ENCODE measurements at regions not wholly inside any gene's neighbourhood (a gene's known extent, or its start where the extent isn't known, plus 50 kb on each side); places are given as distances from the start of the nearest gene placed in this dataset.
"Not testable (repeated sequence)": the region's sequence is repeated elsewhere in the genome, so short reads cannot be mapped to it uniquely, and the experiment has no call there.

GRCh38 chr2:194086129-194086528 is 1570.9 kb upstream of the SLC39A10 start:
- Histone ChIP-seq H3K36me3 (no peaks in the 10 kb centered on the region), H4K20me1 (no peaks in the 10 kb centered on the region), H3K4me3 (no peak overlapping the region), H3K27me3 (no peaks in the 10 kb centered on the region), H3K4me2 (peak overlapping the region in 2 of 11 experiments; percentile 18 to 22; a peak in 2 of 22 replicates), H3K4me1 (peaks cover 0 to 6% (median 0%) of the 10 kb centered on the region in 10 experiments; a peak in 1 of 20 replicates), H3K9me3 (replicated peaks in 1 of 11) (peaks cover 4 to 12% (median 6%) of the 10 kb centered on the region in 11 experiments; a peak in 12 of 22 replicates), H3K9ac (no peak overlapping the region), H3K27ac (no peak overlapping the region)
- no peak for TF ChIP-seq Cebpa-rat (IDR thresholded peaks at IDR 0.05)

- no peak for TF ChIP-seq Cebpa-rat (IDR thresholded peaks at IDR 0.05)
- Histone ChIP-seq H4K20me1 (no peaks in the 10 kb centered on the region), H3K9ac (no peak overlapping the region), H3K27me3 (no peaks in the 10 kb centered on the region), H3K27ac (no peak overlapping the region), H3K4me3 (no peak overlapping the region), H3K9me3 (replicated peaks in 1 of 11) (peaks cover 0 to 8% (median 5%) of the 10 kb centered on the region in 11 experiments; a peak in 9 of 22 replicates), H3K4me1 (no peaks in the 10 kb centered on the region), H3K36me3 (no peaks in the 10 kb centered on the region), H3K4me2 (no peak overlapping the region)
Observed at GRCh38 chr2:194079989-194080388, 1577.0 kb upstream of the SLC39A10 start.

GRCh38 chr2:194077366-194077765 is 1579.7 kb upstream of the SLC39A10 start:
- Histone ChIP-seq H3K4me1 (no peaks in the 10 kb centered on the region), H4K20me1 (no peaks in the 10 kb centered on the region), H3K36me3 (no peaks in the 10 kb centered on the region)

GRCh38 chr2:194062401-194062800 is 1594.6 kb upstream of the SLC39A10 start:
- Histone ChIP-seq H3K4me3 (no peak overlapping the region), H3K4me1 (no peaks in the 10 kb centered on the region), H3K9me3 (replicated peaks in 1 of 11) (peaks cover 0 to 9% (median 7%) of the 10 kb centered on the region in 11 experiments; a peak in 14 of 22 replicates), H3K27me3 (no peaks in the 10 kb centered on the region), H3K4me2 (no peak overlapping the region), H3K9ac (no peak overlapping the region), H3K36me3 (no peaks in the 10 kb centered on the region), H4K20me1 (no peaks in the 10 kb centered on the region), H3K27ac (no peak overlapping the region)
- TF ChIP-seq Cebpa-rat (IDR thresholded peaks at IDR 0.05) = no peak

More at GRCh38 chr2:194077366-194077765, 1579.7 kb upstream of the SLC39A10 start:
- H3K9ac ChIP-seq = no peak overlapping the region
- no peak overlapping the region for H3K4me2 ChIP-seq
- no peaks in the 10 kb centered on the region for H3K9me3 ChIP-seq (replicated peaks in 1 of 11)
- no peak for TF ChIP-seq Cebpa-rat (IDR thresholded peaks at IDR 0.05)
- H3K4me3 ChIP-seq = no peak overlapping the region
- H3K27me3 ChIP-seq = no peaks in the 10 kb centered on the region
- no peak overlapping the region for H3K27ac ChIP-seq

GRCh38 chr2:194060269-194060668 is 1596.8 kb upstream of the SLC39A10 start:
- no peaks in the 10 kb centered on the region for H3K27me3 ChIP-seq
- no peak overlapping the region for H3K9ac ChIP-seq
- no peak overlapping the region for H3K4me2 ChIP-seq
- H3K27ac ChIP-seq = no peak overlapping the region
- H3K4me1 ChIP-seq = no peaks in the 10 kb centered on the region
- H3K36me3 ChIP-seq = no peaks in the 10 kb centered on the region
- no peaks in the 10 kb centered on the region for H4K20me1 ChIP-seq
- TF ChIP-seq Cebpa-rat (IDR thresholded peaks at IDR 0.05) = no peak
- H3K9me3 ChIP-seq (replicated peaks in 1 of 11) = peaks cover 0 to 9% (median 7%) of the 10 kb centered on the region in 11 experiments; a peak in 14 of 22 replicates
- no peak overlapping the region for H3K4me3 ChIP-seq

GRCh38 chr2:194054313-194054712 is 1602.7 kb upstream of the SLC39A10 start:
- Histone ChIP-seq H3K27me3 (no peaks in the 10 kb centered on the region), H3K9me3 (replicated peaks in 1 of 11) (no peaks in the 10 kb centered on the region), H3K36me3 (no peaks in the 10 kb centered on the region), H3K9ac (no peak overlapping the region), H3K4me3 (no peak overlapping the region), H4K20me1 (no peaks in the 10 kb centered on the region), H3K4me1 (no peaks in the 10 kb centered on the region), H3K27ac (no peak overlapping the region), H3K4me2 (no peak overlapping the region)
- no peak for TF ChIP-seq Cebpa-rat (IDR thresholded peaks at IDR 0.05)

GRCh38 chr2:194044321-194044720 is 1612.7 kb upstream of the SLC39A10 start:
- Histone ChIP-seq H3K4me2 (no peak overlapping the region), H3K27me3 (no peaks in the 10 kb centered on the region), H3K9ac (no peak overlapping the region), H3K9me3 (replicated peaks in 1 of 11) (no peaks in the 10 kb centered on the region), H4K20me1 (no peaks in the 10 kb centered on the region), H3K27ac (no peak overlapping the region), H3K36me3 (no peaks in the 10 kb centered on the region), H3K4me1 (no peaks in the 10 kb centered on the region), H3K4me3 (no peak overlapping the region)
- no peak for TF ChIP-seq Cebpa-rat (IDR thresholded peaks at IDR 0.05)

GRCh38 chr2:194021130-194021529 is 1635.9 kb upstream of the SLC39A10 start:
- not testable (repeated sequence) for H3K27ac ChIP-seq, H3K4me3 ChIP-seq, H4K20me1 ChIP-seq, H3K36me3 ChIP-seq, H3K4me1 ChIP-seq, H3K4me2 ChIP-seq, H3K27me3 ChIP-seq, H3K9ac ChIP-seq
- H3K9me3 ChIP-seq (replicated peaks in 1 of 11) = peaks cover 0 to 14% (median 7%) of the 10 kb centered on the region in 11 experiments; a peak in 12 of 22 replicates

- H3K4me2 ChIP-seq = no peak overlapping the region
- TF ChIP-seq Cebpa-rat (IDR thresholded peaks at IDR 0.05) = no peak
- H4K20me1 ChIP-seq = no peaks in the 10 kb centered on the region
- no peaks in the 10 kb centered on the region for H3K4me1 ChIP-seq
- peaks cover 0 to 14% (median 7%) of the 10 kb centered on the region in 11 experiments; a peak in 12 of 22 replicates for H3K9me3 ChIP-seq (replicated peaks in 1 of 11)
- no peak overlapping the region for H3K4me3 ChIP-seq
- H3K36me3 ChIP-seq = no peaks in the 10 kb centered on the region
- no peak overlapping the region for H3K27ac ChIP-seq
- H3K27me3 ChIP-seq = no peaks in the 10 kb centered on the region
- H3K9ac ChIP-seq = no peak overlapping the region
Observed at GRCh38 chr2:194020155-194020554, 1636.9 kb upstream of the SLC39A10 start.

- Histone ChIP-seq H3K27me3 (no peaks in the 10 kb centered on the region), H3K4me3 (no peak overlapping the region), H4K20me1 (no peaks in the 10 kb centered on the region), H3K36me3 (no peaks in the 10 kb centered on the region), H3K4me1 (no peaks in the 10 kb centered on the region), H3K9ac (no peak overlapping the region), H3K9me3 (replicated peaks in 1 of 11) (peaks cover 0 to 11% (median 7%) of the 10 kb centered on the region in 11 experiments; a peak in 11 of 22 replicates), H3K27ac (no peak overlapping the region), H3K4me2 (no peak overlapping the region)
- TF ChIP-seq Cebpa-rat (IDR thresholded peaks at IDR 0.05) = no peak
Observed at GRCh38 chr2:194015751-194016150, 1641.3 kb upstream of the SLC39A10 start.
